ENCODE measurements at regions not wholly inside any gene's neighbourhood (a gene's known extent, or its start where the extent isn't known, plus 50 kb on each side); places are given as distances from the start of the nearest gene placed in this dataset.
"Not testable (repeated sequence)": the region's sequence is repeated elsewhere in the genome, so short reads cannot be mapped to it uniquely, and the experiment has no call there.

GRCh38 chr4:188300385-188300784 lies 161.1 kb downstream of the TRIML1 start:
- Mint-ChIP-seq H3K4me1 (ENCODE audit: low read depth in 2 of 2) (no peaks in the 10 kb centered on the region), H3K27ac (no peak overlapping the region), H3K27me3 (no peaks in the 10 kb centered on the region), H3K9me3 (peaks cover 23% of the 10 kb centered on the region), H3K36me3 (peaks cover 5% of the 10 kb centered on the region), H3K4me3 (no peak overlapping the region)
- DNase-seq (ENCODE audit: low spot score) (no peak), ATAC-seq (no peak)

GRCh38 chr4:188305690-188306089 lies 166.4 kb downstream of the TRIML1 start:
- Mint-ChIP-seq H3K4me3 (no peak overlapping the region), H3K36me3 (peaks cover 1% of the 10 kb centered on the region), H3K4me1 (ENCODE audit: low read depth in 2 of 2) (no peaks in the 10 kb centered on the region), H3K9me3 (peaks cover 15% of the 10 kb centered on the region), H3K27ac (no peak overlapping the region), H3K27me3 (no peaks in the 10 kb centered on the region)
- no peak for DNase-seq (ENCODE audit: low spot score)
- no peak for ATAC-seq

DNA sequence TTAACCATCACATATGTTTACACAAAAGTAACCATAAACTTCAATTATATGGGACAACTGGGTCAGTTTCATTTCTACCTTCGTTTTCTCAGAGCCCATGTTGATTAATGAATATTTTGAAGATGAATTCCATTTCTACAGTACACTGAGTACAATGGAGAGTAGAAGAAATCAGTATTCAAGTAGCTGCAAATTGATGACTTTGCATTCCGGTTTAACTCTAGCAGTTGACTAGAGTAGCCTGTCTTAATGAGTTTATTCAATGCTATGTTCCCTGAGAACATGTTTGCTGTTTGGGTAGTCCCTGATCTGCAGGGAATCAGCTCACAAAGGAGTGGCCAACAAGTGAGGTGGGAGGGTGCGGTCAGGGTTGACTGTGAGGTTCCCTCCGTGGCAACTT lies 168.3 kb downstream of the TRIML1 start:
- no peaks in the 10 kb centered on the region for H3K4me1 Mint-ChIP-seq (ENCODE audit: low read depth in 2 of 2)
- H3K27ac Mint-ChIP-seq: no peak overlapping the region
- no peaks in the 10 kb centered on the region for H3K27me3 Mint-ChIP-seq

GRCh38 chr4:188308142-188308541 lies 168.9 kb downstream of the TRIML1 start:
- Mint-ChIP-seq H3K4me1 (ENCODE audit: low read depth in 2 of 2) (no peaks in the 10 kb centered on the region), H3K4me3 (no peak overlapping the region), H3K27ac (no peak overlapping the region), H3K27me3 (no peaks in the 10 kb centered on the region), H3K36me3 (no peaks in the 10 kb centered on the region), H3K9me3 (peaks cover 8% of the 10 kb centered on the region)
- DNase-seq (ENCODE audit: low spot score) (no peak), ATAC-seq (no peak)

More for the DNA sequence above, 168.3 kb downstream of the TRIML1 start:
- Mint-ChIP-seq H3K4me3 (no peak overlapping the region), H3K36me3 (no peaks in the 10 kb centered on the region), H3K9me3 (peaks cover 8% of the 10 kb centered on the region)
- ATAC-seq (no peak), DNase-seq (ENCODE audit: low spot score) (no peak)

DNA sequence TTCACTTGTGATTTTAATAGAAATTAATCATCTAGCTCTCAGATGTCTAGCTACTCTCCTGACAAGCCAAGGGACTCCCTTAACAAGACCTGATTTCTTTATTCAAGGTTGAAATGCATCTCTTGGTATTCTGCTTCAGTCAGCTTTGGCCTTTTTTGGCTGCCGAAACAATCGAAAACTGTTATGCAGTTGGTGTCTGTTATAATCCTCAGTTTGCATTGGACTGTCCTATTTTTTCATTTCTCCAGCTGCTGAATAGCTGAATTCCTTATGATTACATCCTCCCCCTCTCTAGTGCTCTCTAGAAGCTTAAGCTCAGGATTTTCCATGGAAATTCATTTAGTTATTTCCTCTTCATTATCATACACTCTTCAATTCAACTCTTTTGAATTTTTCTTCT lies 177.2 kb downstream of the TRIML1 start:
- no peak for ATAC-seq
- no peak for DNase-seq (ENCODE audit: low spot score)
- Mint-ChIP-seq H3K4me3 (no peak overlapping the region), H3K27ac (no peak overlapping the region), H3K27me3 (no peaks in the 10 kb centered on the region), H3K4me1 (ENCODE audit: low read depth in 2 of 2) (no peaks in the 10 kb centered on the region), H3K9me3 (peaks cover 27% of the 10 kb centered on the region), H3K36me3 (peaks cover 21% of the 10 kb centered on the region)

GRCh38 chr4:188328966-188329365 lies 189.7 kb downstream of the TRIML1 start:
- H3K4me1 Mint-ChIP-seq (ENCODE audit: low read depth in 2 of 2): no peaks in the 10 kb centered on the region
- no peak overlapping the region for H3K4me3 Mint-ChIP-seq
- no peak for DNase-seq (ENCODE audit: low spot score)
- H3K27me3 Mint-ChIP-seq: no peaks in the 10 kb centered on the region
- ATAC-seq: no peak
- H3K9me3 Mint-ChIP-seq: peaks cover 10% of the 10 kb centered on the region
- H3K27ac Mint-ChIP-seq: no peak overlapping the region
- no peaks in the 10 kb centered on the region for H3K36me3 Mint-ChIP-seq

GRCh38 chr4:188329521-188329920 lies 190.3 kb downstream of the TRIML1 start:
- H3K4me3 Mint-ChIP-seq: no peak overlapping the region
- ATAC-seq (no peak), DNase-seq (ENCODE audit: low spot score) (no peak)
- H3K27me3 Mint-ChIP-seq: no peaks in the 10 kb centered on the region
- no peaks in the 10 kb centered on the region for H3K36me3 Mint-ChIP-seq
- peaks cover 14% of the 10 kb centered on the region for H3K9me3 Mint-ChIP-seq
- no peaks in the 10 kb centered on the region for H3K4me1 Mint-ChIP-seq (ENCODE audit: low read depth in 2 of 2)
- H3K27ac Mint-ChIP-seq: no peak overlapping the region

- Mint-ChIP-seq H3K4me3 (no peak overlapping the region), H3K27ac (no peak overlapping the region), H3K9me3 (peaks cover 21% of the 10 kb centered on the region), H3K4me1 (ENCODE audit: low read depth in 2 of 2) (no peaks in the 10 kb centered on the region), H3K27me3 (no peaks in the 10 kb centered on the region), H3K36me3 (no peaks in the 10 kb centered on the region)
- no peak for ATAC-seq
- DNase-seq (ENCODE audit: low spot score): no peak
Measured at GRCh38 chr4:188332265-188332664, 193.0 kb downstream of the TRIML1 start.

GRCh38 chr4:188336891-188337290 lies 197.7 kb downstream of the TRIML1 start:
- Mint-ChIP-seq H3K36me3 (peaks cover under 1% of the 10 kb centered on the region), H3K4me3 (no peak overlapping the region), H3K4me1 (ENCODE audit: low read depth in 2 of 2) (no peaks in the 10 kb centered on the region), H3K27ac (no peak overlapping the region), H3K27me3 (no peaks in the 10 kb centered on the region), H3K9me3 (peaks cover 20% of the 10 kb centered on the region)
- ATAC-seq: no peak
- no peak for DNase-seq (ENCODE audit: low spot score)

GRCh38 chr4:188341428-188341827 lies 202.2 kb downstream of the TRIML1 start:
- Mint-ChIP-seq H3K27me3 (no peaks in the 10 kb centered on the region), H3K4me3 (no peak overlapping the region), H3K4me1 (ENCODE audit: low read depth in 2 of 2) (no peaks in the 10 kb centered on the region), H3K36me3 (peaks cover 11% of the 10 kb centered on the region), H3K9me3 (peaks cover 13% of the 10 kb centered on the region), H3K27ac (no peak overlapping the region)
- no peak for ATAC-seq
- no peak for DNase-seq (ENCODE audit: low spot score)

GRCh38 chr4:188346171-188346809 lies 207.0 kb downstream of the TRIML1 start:
- Mint-ChIP-seq H3K9me3 (peaks cover 10% of the 10 kb centered on the region), H3K4me3 (no peak overlapping the region), H3K4me1 (ENCODE audit: low read depth in 2 of 2) (no peaks in the 10 kb centered on the region), H3K36me3 (peaks cover 11% of the 10 kb centered on the region), H3K27me3 (no peaks in the 10 kb centered on the region), H3K27ac (no peak overlapping the region)
- DNase-seq (ENCODE audit: low spot score) (no peak), ATAC-seq (no peak)

DNA sequence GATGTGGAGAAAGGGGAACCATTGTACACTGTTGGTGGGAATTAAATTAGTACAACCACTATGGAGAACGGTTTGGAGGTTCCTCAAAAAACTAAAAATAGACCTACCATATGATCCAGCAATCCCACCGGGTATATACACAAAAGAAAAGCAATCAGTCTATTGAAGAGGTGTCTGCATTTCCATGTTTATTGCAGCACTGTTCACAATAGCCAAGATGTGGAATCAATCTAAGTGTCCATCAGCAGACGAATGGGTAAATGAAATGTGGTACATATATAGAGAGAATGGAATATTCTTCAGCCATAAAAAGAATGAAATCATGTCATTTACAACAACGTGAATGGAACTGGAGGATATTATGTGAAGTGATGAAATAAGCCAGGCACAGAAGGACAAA lies 208.1 kb downstream of the TRIML1 start:
- no peaks in the 10 kb centered on the region for H3K4me1 Mint-ChIP-seq (ENCODE audit: low read depth in 2 of 2)
- no peak for ATAC-seq
- peaks cover 10% of the 10 kb centered on the region for H3K9me3 Mint-ChIP-seq
- H3K27ac Mint-ChIP-seq: no peak overlapping the region
- H3K27me3 Mint-ChIP-seq: no peaks in the 10 kb centered on the region
- no peak overlapping the region for H3K4me3 Mint-ChIP-seq
- DNase-seq (ENCODE audit: low spot score): no peak
- peaks cover 7% of the 10 kb centered on the region for H3K36me3 Mint-ChIP-seq

GRCh38 chr4:188349569-188349968 lies 210.3 kb downstream of the TRIML1 start:
- not testable (repeated sequence) for H3K27ac Mint-ChIP-seq; H3K4me1 Mint-ChIP-seq (ENCODE audit: low read depth in 2 of 2); DNase-seq (ENCODE audit: low spot score); ATAC-seq; H3K36me3 Mint-ChIP-seq; H3K27me3 Mint-ChIP-seq; H3K4me3 Mint-ChIP-seq
- H3K9me3 Mint-ChIP-seq: peaks cover 13% of the 10 kb centered on the region

DNA sequence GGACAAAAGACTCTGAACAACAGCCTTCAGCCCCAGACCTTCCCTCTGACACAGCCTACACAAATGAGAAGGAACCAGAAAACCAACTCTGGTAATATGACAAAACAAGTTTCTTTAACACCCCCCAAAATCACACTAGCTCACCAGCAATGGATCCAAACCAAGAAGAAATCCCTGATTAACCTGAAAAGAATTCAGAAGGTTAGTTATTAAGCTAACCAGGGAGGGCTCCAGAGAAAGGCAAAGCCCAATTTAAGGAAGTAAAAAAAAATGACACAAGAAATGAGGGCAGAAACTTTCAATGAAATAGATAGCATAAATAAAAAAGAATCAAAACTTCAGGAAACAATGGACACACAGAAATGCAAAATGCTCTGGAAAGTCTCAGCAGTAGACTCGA lies 224.0 kb downstream of the TRIML1 start:
- DNase-seq (ENCODE audit: low spot score) (no peak), ATAC-seq (no peak)
- peaks cover 10% of the 10 kb centered on the region for H3K36me3 Mint-ChIP-seq
- H3K4me3 Mint-ChIP-seq: no peak overlapping the region
- peaks cover 22% of the 10 kb centered on the region for H3K9me3 Mint-ChIP-seq
- H3K27ac Mint-ChIP-seq: no peak overlapping the region
- no peaks in the 10 kb centered on the region for H3K4me1 Mint-ChIP-seq (ENCODE audit: low read depth in 2 of 2)
- H3K27me3 Mint-ChIP-seq: no peaks in the 10 kb centered on the region

GRCh38 chr4:188370777-188371176 lies 231.5 kb downstream of the TRIML1 start:
- peaks cover 26% of the 10 kb centered on the region for H3K9me3 Mint-ChIP-seq
- no peaks in the 10 kb centered on the region for H3K4me1 Mint-ChIP-seq (ENCODE audit: low read depth in 2 of 2)
- no peaks in the 10 kb centered on the region for H3K27me3 Mint-ChIP-seq

More at GRCh38 chr4:188370777-188371176, 231.5 kb downstream of the TRIML1 start:
- ATAC-seq (no peak), DNase-seq (ENCODE audit: low spot score) (no peak)
- H3K36me3 Mint-ChIP-seq: peaks cover 10% of the 10 kb centered on the region
- H3K4me3 Mint-ChIP-seq: no peak overlapping the region
- no peak overlapping the region for H3K27ac Mint-ChIP-seq

Measured in natural killer cell treated with Interleukin-12 subunit alpha and Interleukin-12 subunit beta and Interleukin-15 and Interleukin-18, amount 100 ng/mL, for 72 hours (primary cell).